ENCODE measurements at regions not wholly inside any gene's neighbourhood (a gene's known extent, or its start where the extent isn't known, plus 50 kb on each side); places are given as distances from the start of the nearest gene placed in this dataset.

DNA sequence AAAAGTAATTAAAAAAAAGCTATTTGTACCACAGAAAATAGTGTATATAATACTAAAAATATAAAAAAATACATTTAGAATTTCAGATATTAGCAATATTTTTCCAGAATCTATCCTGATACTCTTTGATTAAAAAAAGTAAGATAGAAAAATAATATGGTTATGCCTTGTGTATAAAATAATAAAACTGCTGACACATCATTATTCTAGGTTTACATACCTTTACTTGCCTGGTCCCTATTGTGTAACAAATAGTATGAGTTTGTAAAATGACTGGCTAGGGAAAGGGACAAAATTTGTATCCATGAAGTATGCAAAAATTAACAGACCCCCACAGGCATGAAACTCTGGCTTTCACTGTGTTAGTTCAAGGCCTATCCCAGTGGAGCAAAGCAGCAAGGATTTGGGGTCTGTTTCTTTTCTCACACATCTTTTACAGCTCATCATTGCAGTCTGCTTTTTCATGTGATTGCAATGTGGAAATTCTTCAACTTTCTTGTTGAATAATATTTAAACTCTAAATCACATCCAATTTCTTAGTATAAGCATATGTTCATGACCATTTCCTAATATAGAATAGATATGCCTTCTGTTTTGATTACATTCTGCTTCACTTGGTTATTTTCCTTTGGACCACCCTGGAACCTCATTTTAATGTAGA, 136.7 kb upstream of the PCDH18 start:
- Histone ChIP-seq H3K4me3 (ENCODE audit: low read depth, low read length) (no peak overlapping the region), H3K36me3 (ENCODE audit: control insufficient read depth, insufficient read depth, low read length) (no peaks in the 10 kb centered on the region), H3K27me3 (ENCODE audit: control insufficient read depth, insufficient read depth, low read length) (no peaks in the 10 kb centered on the region)
- DNase-seq (ENCODE audit: low read depth), result no peak
- TF ChIP-seq, protein P1, sequence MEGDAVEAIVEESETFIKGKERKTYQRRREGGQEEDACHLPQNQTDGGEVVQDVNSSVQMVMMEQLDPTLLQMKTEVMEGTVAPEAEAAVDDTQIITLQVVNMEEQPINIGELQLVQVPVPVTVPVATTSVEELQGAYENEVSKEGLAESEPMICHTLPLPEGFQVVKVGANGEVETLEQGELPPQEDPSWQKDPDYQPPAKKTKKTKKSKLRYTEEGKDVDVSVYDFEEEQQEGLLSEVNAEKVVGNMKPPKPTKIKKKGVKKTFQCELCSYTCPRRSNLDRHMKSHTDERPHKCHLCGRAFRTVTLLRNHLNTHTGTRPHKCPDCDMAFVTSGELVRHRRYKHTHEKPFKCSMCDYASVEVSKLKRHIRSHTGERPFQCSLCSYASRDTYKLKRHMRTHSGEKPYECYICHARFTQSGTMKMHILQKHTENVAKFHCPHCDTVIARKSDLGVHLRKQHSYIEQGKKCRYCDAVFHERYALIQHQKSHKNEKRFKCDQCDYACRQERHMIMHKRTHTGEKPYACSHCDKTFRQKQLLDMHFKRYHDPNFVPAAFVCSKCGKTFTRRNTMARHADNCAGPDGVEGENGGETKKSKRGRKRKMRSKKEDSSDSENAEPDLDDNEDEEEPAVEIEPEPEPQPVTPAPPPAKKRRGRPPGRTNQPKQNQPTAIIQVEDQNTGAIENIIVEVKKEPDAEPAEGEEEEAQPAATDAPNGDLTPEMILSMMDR (IDR thresholded peaks at IDR 0.05; ENCODE audit: insufficient read depth, low read length, severe bottlenecking), result no peak
- no peak for FAIRE-seq

DNA sequence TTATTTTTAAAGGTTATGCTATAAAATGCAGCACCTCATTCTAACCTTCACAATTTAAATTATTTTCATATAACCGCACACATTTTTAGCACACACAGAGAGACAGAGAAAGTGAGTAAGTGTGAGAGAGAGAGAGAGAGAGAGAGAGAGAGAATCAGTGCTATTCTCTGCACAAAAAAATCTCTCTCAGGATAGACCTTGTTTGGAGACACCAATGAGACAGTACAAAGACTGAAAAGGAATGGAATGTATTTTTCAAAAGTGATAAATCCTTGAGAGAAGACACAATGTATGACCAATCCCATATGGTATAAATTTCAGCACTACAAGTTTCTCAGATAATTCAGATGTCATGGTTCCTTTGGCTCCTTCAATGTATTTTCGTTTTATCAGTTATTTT, 132.1 kb upstream of the PCDH18 start:
- H3K4me3 ChIP-seq (ENCODE audit: low read depth, low read length), result no peak overlapping the region
- no peaks in the 10 kb centered on the region for H3K36me3 ChIP-seq (ENCODE audit: control insufficient read depth, insufficient read depth, low read length)
- DNase-seq (ENCODE audit: low read depth) (no peak), FAIRE-seq (no peak)
- TF ChIP-seq, protein P1 (IDR thresholded peaks at IDR 0.05; ENCODE audit: insufficient read depth, low read length, severe bottlenecking), result no peak
- no peaks in the 10 kb centered on the region for H3K27me3 ChIP-seq (ENCODE audit: control insufficient read depth, insufficient read depth, low read length)

GRCh38 chr4:137664046-137664387, 131.7 kb upstream of the PCDH18 start:
- TF ChIP-seq, protein P1 (IDR thresholded peaks at IDR 0.05; ENCODE audit: insufficient read depth, low read length, severe bottlenecking), result no peak

GRCh38 chr4:137663251-137664045, 131.2 kb upstream of the PCDH18 start:
- TF ChIP-seq, protein P1 (IDR thresholded peaks at IDR 0.05; ENCODE audit: insufficient read depth, low read length, severe bottlenecking), result no peak
- no peak for FAIRE-seq
- H3K4me3 ChIP-seq (ENCODE audit: low read depth, low read length), result no peak overlapping the region
- H3K27me3 ChIP-seq (ENCODE audit: control insufficient read depth, insufficient read depth, low read length), result no peaks in the 10 kb centered on the region
- DNase-seq (ENCODE audit: low read depth), result no peak
- no peaks in the 10 kb centered on the region for H3K36me3 ChIP-seq (ENCODE audit: control insufficient read depth, insufficient read depth, low read length)

More at GRCh38 chr4:137664046-137664387, 131.7 kb upstream of the PCDH18 start:
- FAIRE-seq (no peak), DNase-seq (ENCODE audit: low read depth) (peak; percentile 26)
- Histone ChIP-seq H3K4me3 (ENCODE audit: low read depth, low read length) (no peak overlapping the region), H3K36me3 (ENCODE audit: control insufficient read depth, insufficient read depth, low read length) (no peaks in the 10 kb centered on the region), H3K27me3 (ENCODE audit: control insufficient read depth, insufficient read depth, low read length) (no peaks in the 10 kb centered on the region)

GRCh38 chr4:137661693-137662092, 129.4 kb upstream of the PCDH18 start:
- FAIRE-seq (no peak), DNase-seq (ENCODE audit: low read depth) (no peak)
- TF ChIP-seq, protein P1 (IDR thresholded peaks at IDR 0.05; ENCODE audit: insufficient read depth, low read length, severe bottlenecking), result no peak
- no peaks in the 10 kb centered on the region for H3K36me3 ChIP-seq (ENCODE audit: control insufficient read depth, insufficient read depth, low read length)
- no peaks in the 10 kb centered on the region for H3K27me3 ChIP-seq (ENCODE audit: control insufficient read depth, insufficient read depth, low read length)
- H3K4me3 ChIP-seq (ENCODE audit: low read depth, low read length), result no peak overlapping the region

Data from bronchial epithelial cell (primary cell).